ENCODE measurements at regions not wholly inside any gene's neighbourhood (a gene's known extent, or its start where the extent isn't known, plus 50 kb on each side); places are given as distances from the start of the nearest gene placed in this dataset.

DNA sequence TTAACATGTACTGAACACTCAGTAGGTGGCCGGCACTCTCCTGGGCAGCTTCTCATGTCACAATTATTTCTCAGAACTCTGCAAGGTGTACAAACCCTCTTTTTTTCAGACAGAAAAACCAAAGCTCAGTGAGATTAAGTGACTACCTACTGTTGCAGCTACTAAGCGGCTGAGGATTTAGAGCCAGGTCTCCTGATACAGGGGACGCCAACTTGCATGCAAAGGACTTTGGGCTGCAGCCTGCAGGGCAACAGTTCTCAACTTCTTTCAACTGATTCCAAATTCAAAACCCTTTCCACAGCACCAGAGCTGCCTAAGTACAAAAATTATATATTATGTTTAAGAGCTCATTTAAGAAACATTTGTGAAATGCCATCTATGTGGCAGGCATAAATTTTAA lies 177.6 kb downstream of the SUCLG1 start:
- Mint-ChIP-seq H3K9me3 (ENCODE audit: low read depth) (no peaks in the 10 kb centered on the region), H3K27ac (no peak overlapping the region), H3K4me3 (no peak overlapping the region), H3K27me3 (no peaks in the 10 kb centered on the region), H3K36me3 (no peaks in the 10 kb centered on the region), H3K4me1 (peaks cover 2% of the 10 kb centered on the region)
- CTCF ChIA-PET, result no interaction called here
- ATAC-seq (no peak), DNase-seq (no peak)

- no peak overlapping the region for H3K4me3 Mint-ChIP-seq
Observed at GRCh38 chr2:84280873-84281272, 178.2 kb downstream of the SUCLG1 start.

DNA sequence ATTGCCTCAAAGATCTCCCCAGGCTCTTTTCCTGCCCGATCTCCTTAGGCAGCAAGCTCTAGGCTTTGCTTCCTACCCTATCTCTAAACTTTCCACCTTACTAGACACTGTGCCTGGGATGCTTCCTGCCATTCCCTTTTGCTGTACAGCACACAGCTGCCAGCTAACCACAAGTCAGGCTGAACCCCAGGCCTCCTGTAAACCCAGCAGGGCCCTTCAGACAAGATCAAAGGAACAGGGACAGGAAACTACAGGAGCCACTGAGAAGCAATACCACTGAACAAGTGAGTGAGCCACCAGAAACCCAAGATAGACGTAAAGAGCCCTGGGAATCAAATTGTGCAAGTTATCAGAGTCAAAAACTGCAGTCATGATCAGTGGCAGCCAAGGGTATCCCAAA lies 180.7 kb downstream of the SUCLG1 start:
- Mint-ChIP-seq H3K36me3 (no peaks in the 10 kb centered on the region), H3K27ac (no peak overlapping the region), H3K9me3 (ENCODE audit: low read depth) (no peaks in the 10 kb centered on the region), H3K4me1 (peaks cover 3% of the 10 kb centered on the region), H3K27me3 (no peaks in the 10 kb centered on the region), H3K4me3 (no peak overlapping the region)
- ATAC-seq (no peak), DNase-seq (no peak)
- CTCF ChIA-PET, result no interaction called here

More at GRCh38 chr2:84280873-84281272, 178.2 kb downstream of the SUCLG1 start:
- ATAC-seq (no peak), DNase-seq (no peak)
- CTCF ChIA-PET, result no interaction called here
- Mint-ChIP-seq H3K27ac (no peak overlapping the region), H3K4me1 (peaks cover 3% of the 10 kb centered on the region), H3K36me3 (no peaks in the 10 kb centered on the region), H3K27me3 (no peaks in the 10 kb centered on the region), H3K9me3 (ENCODE audit: low read depth) (no peaks in the 10 kb centered on the region)

DNA sequence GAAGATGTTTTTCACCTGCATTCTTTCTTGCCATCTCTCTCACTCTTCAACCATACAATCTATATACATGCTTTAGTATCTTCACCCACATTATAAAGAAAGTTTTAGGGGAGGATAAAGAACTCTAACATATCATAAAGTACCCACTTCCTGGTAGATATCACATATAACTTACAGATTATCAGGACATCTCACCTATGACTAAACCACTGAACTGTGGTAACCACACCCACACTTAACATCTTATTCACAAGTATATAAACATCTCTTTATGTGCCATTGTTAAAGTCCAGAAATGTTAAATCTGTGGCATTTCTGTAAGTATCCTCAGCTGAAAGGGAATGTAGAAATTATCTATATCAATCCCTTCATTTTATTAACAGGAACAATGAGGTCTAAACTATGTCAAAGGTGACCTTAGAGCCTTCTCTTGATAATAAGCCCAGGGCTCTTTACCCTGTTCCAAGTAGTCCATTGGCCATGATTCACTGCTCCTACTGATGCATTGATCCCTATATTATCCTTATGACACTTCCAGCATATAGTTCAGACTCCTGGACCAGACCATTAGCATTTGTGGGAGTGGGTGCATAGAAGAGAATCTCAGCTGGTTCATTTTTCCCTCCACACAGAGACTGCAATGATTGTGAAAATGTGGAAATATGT lies 182.4 kb downstream of the SUCLG1 start:
- no peak overlapping the region for H3K27ac Mint-ChIP-seq
- H3K36me3 Mint-ChIP-seq, result no peaks in the 10 kb centered on the region
- H3K9me3 Mint-ChIP-seq (ENCODE audit: low read depth), result no peaks in the 10 kb centered on the region
- H3K4me1 Mint-ChIP-seq, result peaks cover 3% of the 10 kb centered on the region
- DNase-seq (no peak), ATAC-seq (no peak)
- no peaks in the 10 kb centered on the region for H3K27me3 Mint-ChIP-seq
- CTCF ChIA-PET, result no interaction called here
- no peak overlapping the region for H3K4me3 Mint-ChIP-seq

- Mint-ChIP-seq H3K4me3 (no peak overlapping the region), H3K9me3 (ENCODE audit: low read depth) (no peaks in the 10 kb centered on the region), H3K27ac (no peak overlapping the region), H3K36me3 (no peaks in the 10 kb centered on the region), H3K27me3 (peaks cover 3% of the 10 kb centered on the region), H3K4me1 (peaks cover 3% of the 10 kb centered on the region)
- ATAC-seq, result no peak
- CTCF ChIA-PET, result no interaction called here
- DNase-seq, result no peak
Observed at GRCh38 chr2:84273406-84273805, 185.7 kb downstream of the SUCLG1 start.

- peaks cover 3% of the 10 kb centered on the region for H3K27me3 Mint-ChIP-seq
- peaks cover 3% of the 10 kb centered on the region for H3K4me1 Mint-ChIP-seq
- H3K9me3 Mint-ChIP-seq (ENCODE audit: low read depth), result no peaks in the 10 kb centered on the region
- H3K4me3 Mint-ChIP-seq, result no peak overlapping the region
- no peaks in the 10 kb centered on the region for H3K36me3 Mint-ChIP-seq
- CTCF ChIA-PET, result no interaction called here
- no peak overlapping the region for H3K27ac Mint-ChIP-seq
- DNase-seq (no peak), ATAC-seq (no peak)
Observed at GRCh38 chr2:84271977-84272376, 187.1 kb downstream of the SUCLG1 start.

DNA sequence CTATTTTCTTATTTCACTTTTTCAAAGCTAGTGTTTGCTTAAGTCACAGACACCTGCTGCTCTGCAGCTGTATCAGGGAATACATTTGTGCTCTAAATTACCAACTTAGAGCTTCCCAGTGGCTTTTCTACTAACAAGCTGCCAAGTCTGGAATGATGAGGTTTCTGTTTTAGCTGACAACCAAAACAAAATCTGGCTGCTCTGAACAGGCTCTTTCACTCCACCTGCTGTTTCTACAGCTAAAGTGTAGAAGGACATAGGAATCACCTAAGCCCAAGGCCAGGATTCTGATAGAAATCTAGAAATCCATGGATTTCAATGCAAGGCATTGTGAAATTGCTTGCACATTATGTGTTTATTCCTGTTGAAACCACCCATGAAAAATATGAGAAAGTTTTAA lies 201.2 kb downstream of the SUCLG1 start:
- DNase-seq, result no peak
- no peaks in the 10 kb centered on the region for H3K4me1 Mint-ChIP-seq
- no peaks in the 10 kb centered on the region for H3K36me3 Mint-ChIP-seq
- CTCF ChIA-PET, result no interaction called here
- H3K27me3 Mint-ChIP-seq, result peaks cover 7% of the 10 kb centered on the region
- no peak overlapping the region for H3K4me3 Mint-ChIP-seq
- H3K27ac Mint-ChIP-seq, result no peak overlapping the region
- no peaks in the 10 kb centered on the region for H3K9me3 Mint-ChIP-seq (ENCODE audit: low read depth)
- ATAC-seq, result no peak

- Mint-ChIP-seq H3K27ac (no peak overlapping the region), H3K4me3 (no peak overlapping the region)
Observed at GRCh38 chr2:84251651-84252302, 207.3 kb downstream of the SUCLG1 start.

DNA sequence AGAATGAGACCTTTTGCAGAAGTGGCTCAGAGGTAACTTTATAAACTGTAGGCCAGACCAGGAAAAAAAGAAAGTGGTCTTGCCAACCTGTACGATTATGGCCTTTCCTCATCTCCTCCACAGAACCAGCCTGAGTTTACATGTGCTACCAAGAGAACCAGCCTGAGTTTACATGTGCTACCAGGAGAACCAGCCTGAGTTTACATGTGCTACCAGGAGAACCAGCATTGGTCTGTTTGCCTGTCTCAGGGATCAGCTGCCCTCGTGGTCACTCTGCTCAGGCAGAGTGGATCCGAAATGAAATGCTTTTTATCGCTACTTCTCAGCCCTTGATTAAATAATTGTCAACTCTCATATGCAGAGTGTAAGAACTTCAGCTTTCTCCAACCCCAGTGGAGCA lies 209.9 kb downstream of the SUCLG1 start:
- DNase-seq, result no peak
- Mint-ChIP-seq H3K27me3 (peaks cover 9% of the 10 kb centered on the region), H3K4me1 (no peaks in the 10 kb centered on the region), H3K4me3 (no peak overlapping the region), H3K9me3 (ENCODE audit: low read depth) (no peaks in the 10 kb centered on the region), H3K36me3 (no peaks in the 10 kb centered on the region), H3K27ac (no peak overlapping the region)
- CTCF ChIA-PET, result no interaction called here
- no peak for ATAC-seq

More at GRCh38 chr2:84251651-84252302, 207.3 kb downstream of the SUCLG1 start:
- DNase-seq (no peak), ATAC-seq (no peak)
- no peaks in the 10 kb centered on the region for H3K27me3 Mint-ChIP-seq
- no peaks in the 10 kb centered on the region for H3K36me3 Mint-ChIP-seq
- no peaks in the 10 kb centered on the region for H3K9me3 Mint-ChIP-seq (ENCODE audit: low read depth)
- H3K4me1 Mint-ChIP-seq, result no peaks in the 10 kb centered on the region
- CTCF ChIA-PET, result no interaction called here

DNA sequence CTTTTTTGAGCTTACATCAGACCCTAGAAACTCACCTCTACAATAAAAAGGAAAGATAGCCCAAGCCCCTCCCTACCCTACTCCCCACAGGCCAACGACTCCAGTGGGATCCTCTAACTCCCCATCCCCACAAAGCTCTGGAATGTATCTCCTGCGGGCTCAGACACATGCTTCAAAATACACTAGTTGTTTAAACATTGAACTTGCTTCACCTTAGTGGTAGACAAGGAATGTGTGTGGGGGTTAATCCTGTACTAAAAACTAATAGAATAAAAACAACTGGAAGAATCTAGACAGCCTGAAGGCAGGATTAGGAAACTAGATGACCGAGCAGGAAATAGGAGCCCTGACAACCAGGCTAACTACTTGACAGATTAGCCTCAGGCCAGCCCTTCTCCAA lies 211.5 kb downstream of the SUCLG1 start:
- CTCF ChIA-PET, result no interaction called here
- Mint-ChIP-seq H3K4me1 (no peaks in the 10 kb centered on the region), H3K27ac (no peak overlapping the region), H3K27me3 (peaks cover 13% of the 10 kb centered on the region), H3K4me3 (no peak overlapping the region), H3K36me3 (no peaks in the 10 kb centered on the region), H3K9me3 (ENCODE audit: low read depth) (no peaks in the 10 kb centered on the region)
- no peak for DNase-seq
- ATAC-seq, result no peak

GRCh38 chr2:84243788-84244733 lies 215.0 kb downstream of the SUCLG1 start:
- no peaks in the 10 kb centered on the region for H3K4me1 Mint-ChIP-seq
- no peaks in the 10 kb centered on the region for H3K36me3 Mint-ChIP-seq
- H3K9me3 Mint-ChIP-seq (ENCODE audit: low read depth), result no peaks in the 10 kb centered on the region
- ATAC-seq, result no peak
- peaks cover 18% of the 10 kb centered on the region for H3K27me3 Mint-ChIP-seq
- no peak overlapping the region for H3K4me3 Mint-ChIP-seq
- no peak for DNase-seq
- CTCF ChIA-PET, result no interaction called here
- H3K27ac Mint-ChIP-seq, result no peak overlapping the region

- no peaks in the 10 kb centered on the region for H3K4me1 Mint-ChIP-seq
- DNase-seq (no peak), ATAC-seq (no peak)
- H3K4me3 Mint-ChIP-seq, result no peak overlapping the region
- no peak overlapping the region for H3K27ac Mint-ChIP-seq
- CTCF ChIA-PET, result no interaction called here
- peaks cover 7% of the 10 kb centered on the region for H3K27me3 Mint-ChIP-seq
- H3K9me3 Mint-ChIP-seq (ENCODE audit: low read depth), result no peaks in the 10 kb centered on the region
- no peaks in the 10 kb centered on the region for H3K36me3 Mint-ChIP-seq
Observed at GRCh38 chr2:84238907-84239306, 220.2 kb downstream of the SUCLG1 start.

DNA sequence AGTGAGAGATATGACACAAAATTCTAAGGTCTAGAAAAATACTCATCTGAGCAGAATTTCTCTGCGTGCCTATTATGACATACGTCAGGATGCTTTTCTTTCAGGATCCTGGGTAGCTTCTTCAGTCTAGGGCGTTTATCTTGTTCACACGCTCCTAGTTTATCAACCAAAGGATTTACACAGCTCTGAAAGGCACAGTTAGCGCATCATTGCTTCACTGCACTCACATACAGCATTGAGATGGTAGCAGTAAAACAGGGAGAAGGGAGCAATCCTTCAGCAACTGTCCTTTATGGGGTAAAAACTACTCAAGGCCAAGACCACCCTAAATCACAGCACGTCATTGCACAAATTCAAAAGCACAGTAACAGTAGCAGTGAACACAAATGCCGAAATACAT lies 222.8 kb downstream of the SUCLG1 start:
- Mint-ChIP-seq H3K36me3 (no peaks in the 10 kb centered on the region), H3K4me1 (no peaks in the 10 kb centered on the region), H3K27ac (no peak overlapping the region), H3K4me3 (no peak overlapping the region), H3K27me3 (peaks cover 11% of the 10 kb centered on the region), H3K9me3 (ENCODE audit: low read depth) (no peaks in the 10 kb centered on the region)
- CTCF ChIA-PET, result no interaction called here
- DNase-seq (no peak), ATAC-seq (no peak)

GRCh38 chr2:84234103-84234502 lies 225.0 kb downstream of the SUCLG1 start:
- no peaks in the 10 kb centered on the region for H3K4me1 Mint-ChIP-seq
- CTCF ChIA-PET, result no interaction called here
- DNase-seq, result no peak
- no peak overlapping the region for H3K27ac Mint-ChIP-seq
- ATAC-seq, result no peak
- peaks cover 6% of the 10 kb centered on the region for H3K27me3 Mint-ChIP-seq
- H3K4me3 Mint-ChIP-seq, result no peak overlapping the region
- no peaks in the 10 kb centered on the region for H3K36me3 Mint-ChIP-seq
- H3K9me3 Mint-ChIP-seq (ENCODE audit: low read depth), result no peaks in the 10 kb centered on the region

All from activated CD8-positive, alpha-beta memory T cell treated with anti-CD3 and anti-CD28 coated beads, Interleukin-2, amount 10 ng/mL, durations not matched to agents 7 days and 5 days (primary cell).